AG04449 (cell line): ENCODE measurements at regions not wholly inside any gene's neighbourhood (a gene's known extent, or its start where the extent isn't known, plus 50 kb on each side); places are given as distances from the start of the nearest gene placed in this dataset.

Experiments used
- CTCF ChIA-PET: fragments of 350-600 bp; formaldehyde crosslinking; extraction: SDS; loops from one replicate; lab custom pipeline; 2021; ENCODE audit warnings: antibody characterized with exemption; lab: Yijun Ruan, JAX
- POLR2A ChIA-PET: fragments of 400-600, 350-600 bp; formaldehyde crosslinking; extraction: SDS; loops from one replicate; lab custom pipeline; 2020; ENCODE audit warnings: antibody characterized with exemption, inconsistent platforms; lab: Yijun Ruan, JAX
- DNase-seq: peaks from one replicate; pipeline ENCODE4 v3.0.0-alpha.2; 2010; ENCODE audit warnings: low read depth, low spot score
- H3K4me3 ChIP-seq: 2 replicates; pipeline ENCODE4 v1.5.1; 2011; ENCODE audit warnings: low read depth, mild to moderate bottlenecking, control low read depth, low read length
- CTCF ChIP-seq: IDR thresholded peaks from one replicate; pipeline ENCODE4 v1.5.1; 2011; ENCODE audit warnings: mild to moderate bottlenecking, moderate library complexity, low read length, control low read depth, inconsistent platforms; ENCODE audit not compliant: insufficient read depth; ENCODE audit errors: missing control alignments

GRCh38 chr12:58269476-58269875, 328.1 kb downstream of the ATP23 start:
- no peak for TF ChIP-seq CTCF
- ChIA-PET POLR2A (no interaction called here), CTCF (no interaction called here)
- no peak for DNase-seq
- no peak overlapping the region for H3K4me3 ChIP-seq

- TF ChIP-seq CTCF = no peak
- DNase-seq = no peak
- H3K4me3 ChIP-seq = no peak overlapping the region
- ChIA-PET POLR2A (no interaction called here), CTCF (no interaction called here)
These were observed 329.8 kb downstream of the ATP23 start for GRCh38 chr12:58270966-58271705.

GRCh38 chr12:58272461-58272860, 331.1 kb downstream of the ATP23 start:
- CTCF ChIA-PET = no interaction called here
- POLR2A ChIA-PET = no interaction called here
- DNase-seq = no peak
- TF ChIP-seq CTCF = no peak
- no peak overlapping the region for H3K4me3 ChIP-seq

- POLR2A ChIA-PET = no interaction called here
These were observed 335.9 kb downstream of the ATP23 start for GRCh38 chr12:58277231-58277630.

GRCh38 chr12:58283553-58283952, 342.2 kb downstream of the ATP23 start:
- TF ChIP-seq CTCF = no peak
- ChIA-PET POLR2A (no interaction called here), CTCF (no interaction called here)
- H3K4me3 ChIP-seq = no peak overlapping the region
- DNase-seq = no peak

More at GRCh38 chr12:58277231-58277630, 335.9 kb downstream of the ATP23 start:
- CTCF ChIA-PET = no interaction called here
- DNase-seq = no peak
- TF ChIP-seq CTCF = no peak
- no peak overlapping the region for H3K4me3 ChIP-seq

- TF ChIP-seq CTCF = no peak
- POLR2A ChIA-PET = no interaction called here
- CTCF ChIA-PET = no interaction called here
- H3K4me3 ChIP-seq = no peak overlapping the region
- no peak for DNase-seq
These were observed 344.2 kb downstream of the ATP23 start for GRCh38 chr12:58285551-58285950.
